IPS DF 6.9 (cell line): ENCODE measurements at regions not wholly inside any gene's neighbourhood (a gene's known extent, or its start where the extent isn't known, plus 50 kb on each side); places are given as distances from the start of the nearest gene placed in this dataset.

Experiments
- DNase-seq: peaks from one replicate; pipeline ENCODE4 v3.0.0-alpha.2; 2013; ENCODE audit warnings: low read depth, low spot score
- H3K27ac ChIP-seq: one replicate; pipeline ENCODE4 v1.5.1; 2013; ENCODE audit warnings: low read length, control low read depth
- H3K27me3 ChIP-seq: 2 replicates; pipeline ENCODE4 v1.6.1; 2013; ENCODE audit warnings: mild to moderate bottlenecking, low read length; ENCODE audit not compliant: control insufficient read depth, insufficient read depth
- H3K36me3 ChIP-seq: 2 replicates; pipeline ENCODE4 v1.6.1; 2013; ENCODE audit warnings: low read length; ENCODE audit not compliant: control insufficient read depth, insufficient read depth
- H3K4me1 ChIP-seq: 2 replicates; pipeline ENCODE4 v1.6.1; 2013; ENCODE audit warnings: low read length; ENCODE audit not compliant: control insufficient read depth, insufficient read depth
- H3K4me3 ChIP-seq: 2 replicates; pipeline ENCODE4 v1.5.1; 2013; ENCODE audit warnings: mild to moderate bottlenecking, low read length
- H3K9me3 ChIP-seq: 2 replicates; pipeline ENCODE4 v1.6.1; 2013; ENCODE audit warnings: low read length, inconsistent platforms; ENCODE audit not compliant: control insufficient read depth, insufficient read depth
- WGBS: extraction: QIAGEN DNeasy Blood & Tissue Kit; methylation state at CpG from one replicate; pipeline ENCODE4 v1.1.7; 2013; ENCODE audit warnings: mixed read lengths, missing lambda C conversion rate; ENCODE audit not compliant: insufficient read length, insufficient coverage; 5-methylcytosine and 5-hydroxymethylcytosine counted together

GRCh38 chr13:79090552-79091124, 315.4 kb downstream of the RBM26 start:
- no peaks in the 10 kb centered on the region for H3K9me3 ChIP-seq
- no peaks in the 10 kb centered on the region for H3K36me3 ChIP-seq
- no peak overlapping the region for H3K4me3 ChIP-seq
- no CpG with 5 or more reads among the region's 4 CpGs for WGBS
- H3K27me3 ChIP-seq = no peaks in the 10 kb centered on the region
- no peak overlapping the region for H3K27ac ChIP-seq
- H3K4me1 ChIP-seq = no peaks in the 10 kb centered on the region
- no peak for DNase-seq

- no peaks in the 10 kb centered on the region for H3K4me1 ChIP-seq
- H3K27me3 ChIP-seq = no peaks in the 10 kb centered on the region
- H3K27ac ChIP-seq = no peak overlapping the region
- WGBS = no CpG with 5 or more reads among the region's 4 CpGs
- H3K36me3 ChIP-seq = no peaks in the 10 kb centered on the region
- no peak for DNase-seq
- H3K4me3 ChIP-seq = no peak overlapping the region
- no peaks in the 10 kb centered on the region for H3K9me3 ChIP-seq
These were observed 321.1 kb downstream of the RBM26 start for GRCh38 chr13:79084802-79085424.

- no CpG with 5 or more reads among the region's 4 CpGs for WGBS
- Histone ChIP-seq H3K4me1 (no peaks in the 10 kb centered on the region), H3K4me3 (no peak overlapping the region), H3K27ac (no peak overlapping the region), H3K27me3 (no peaks in the 10 kb centered on the region), H3K9me3 (no peaks in the 10 kb centered on the region), H3K36me3 (no peaks in the 10 kb centered on the region)
- DNase-seq = no peak
These were observed 324.1 kb downstream of the RBM26 start for GRCh38 chr13:79081942-79082341.

- no peaks in the 10 kb centered on the region for H3K36me3 ChIP-seq
- no peaks in the 10 kb centered on the region for H3K9me3 ChIP-seq
- no peak overlapping the region for H3K27ac ChIP-seq
- no peak for DNase-seq
- no peaks in the 10 kb centered on the region for H3K27me3 ChIP-seq
- H3K4me3 ChIP-seq = no peak overlapping the region
- no CpG with 5 or more reads among the region's 4 CpGs for WGBS
- no peaks in the 10 kb centered on the region for H3K4me1 ChIP-seq
These were observed 326.7 kb downstream of the RBM26 start for GRCh38 chr13:79079351-79079839.

- Histone ChIP-seq H3K27me3 (no peaks in the 10 kb centered on the region), H3K27ac (no peak overlapping the region), H3K9me3 (no peaks in the 10 kb centered on the region), H3K4me3 (no peak overlapping the region), H3K4me1 (no peaks in the 10 kb centered on the region), H3K36me3 (no peaks in the 10 kb centered on the region)
- DNase-seq = no peak
These were observed 330.4 kb downstream of the RBM26 start for GRCh38 chr13:79075703-79076102.

- Histone ChIP-seq H3K36me3 (no peaks in the 10 kb centered on the region), H3K27ac (no peak overlapping the region), H3K9me3 (no peaks in the 10 kb centered on the region), H3K4me3 (no peak overlapping the region), H3K27me3 (no peaks in the 10 kb centered on the region), H3K4me1 (no peaks in the 10 kb centered on the region)
- no peak for DNase-seq
- WGBS = no CpG with 5 or more reads among the region's 4 CpGs
These were observed 335.6 kb downstream of the RBM26 start for GRCh38 chr13:79070343-79070974.

- Histone ChIP-seq H3K27ac (no peak overlapping the region), H3K4me3 (no peak overlapping the region), H3K36me3 (no peaks in the 10 kb centered on the region), H3K4me1 (no peaks in the 10 kb centered on the region), H3K9me3 (no peaks in the 10 kb centered on the region), H3K27me3 (no peaks in the 10 kb centered on the region)
- no peak for DNase-seq
- no CpG with 5 or more reads among the region's 6 CpGs for WGBS
These were observed 343.8 kb downstream of the RBM26 start for GRCh38 chr13:79062291-79062690.

- Histone ChIP-seq H3K27me3 (no peaks in the 10 kb centered on the region), H3K4me3 (no peak overlapping the region), H3K27ac (no peak overlapping the region), H3K4me1 (no peaks in the 10 kb centered on the region), H3K36me3 (no peaks in the 10 kb centered on the region), H3K9me3 (no peaks in the 10 kb centered on the region)
- no peak for DNase-seq
- no CpG with 5 or more reads among the region's 1 CpG for WGBS
These were observed 345.8 kb downstream of the RBM26 start for GRCh38 chr13:79060216-79060615.

GRCh38 chr13:79056706-79057105, 349.3 kb downstream of the RBM26 start:
- no peaks in the 10 kb centered on the region for H3K9me3 ChIP-seq
- no CpG with 5 or more reads among the region's 6 CpGs for WGBS
- H3K36me3 ChIP-seq = no peaks in the 10 kb centered on the region
- H3K4me1 ChIP-seq = peaks cover 1% of the 10 kb centered on the region; the same call in 1 of the 2 replicates
- no peak for DNase-seq
- H3K4me3 ChIP-seq = no peak overlapping the region
- H3K27ac ChIP-seq = no peak overlapping the region
- peaks cover 2% of the 10 kb centered on the region; the same call in 1 of the 2 replicates for H3K27me3 ChIP-seq

- WGBS = no CpG with 5 or more reads among the region's 1 CpG
- peaks cover 1% of the 10 kb centered on the region; the same call in 1 of the 2 replicates for H3K4me1 ChIP-seq
- H3K27me3 ChIP-seq = peaks cover 2% of the 10 kb centered on the region; the same call in 1 of the 2 replicates
- H3K9me3 ChIP-seq = no peaks in the 10 kb centered on the region
- no peak for DNase-seq
- no peak overlapping the region for H3K27ac ChIP-seq
- H3K4me3 ChIP-seq = no peak overlapping the region
- no peaks in the 10 kb centered on the region for H3K36me3 ChIP-seq
These were observed 354.6 kb downstream of the RBM26 start for GRCh38 chr13:79051472-79051871.
